ENCODE measurements at regions not wholly inside any gene's neighbourhood (a gene's known extent, or its start where the extent isn't known, plus 50 kb on each side); places are given as distances from the start of the nearest gene placed in this dataset.

GRCh38 chr5:98603456-98603855, 170.0 kb upstream of the RGMB start:
- intact Hi-C loops (cut with DNase I; ENCODE audit: low total_unique reads) = no loop called here
- DNase-seq = no peak
- H3K4me3 ChIP-seq = no peak overlapping the region

DNA sequence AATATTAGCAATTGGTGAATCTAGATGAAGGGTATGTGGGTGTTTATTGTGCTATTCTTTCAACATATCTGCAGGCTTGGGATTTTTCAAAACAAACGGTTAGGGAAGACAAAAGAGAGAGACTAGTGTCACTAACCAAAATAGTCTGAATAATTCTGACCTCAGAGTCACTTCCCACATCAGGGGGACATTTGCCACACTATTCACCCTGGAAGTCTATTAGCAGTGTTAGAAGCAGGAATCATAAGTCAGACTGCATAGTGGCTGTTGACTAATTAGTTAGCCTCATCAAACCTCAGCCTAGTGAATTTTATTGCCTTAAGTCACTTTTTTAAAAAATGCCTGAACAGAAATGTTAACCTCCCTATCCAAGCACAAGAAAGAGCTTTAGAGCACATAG, 169.2 kb upstream of the RGMB start:
- Histone ChIP-seq H3K4me3 (no peak overlapping the region), H3K4me1 (no peaks in the 10 kb centered on the region), H3K27me3 (no peaks in the 10 kb centered on the region), H3K27ac (no peak overlapping the region), H3K9me3 (no peaks in the 10 kb centered on the region), H3K36me3 (no peaks in the 10 kb centered on the region)
- DNase-seq = no peak
- intact Hi-C loops (cut with DNase I; ENCODE audit: low total_unique reads) = no loop called here
- TF ChIP-seq POLR2A (IDR thresholded peaks at IDR 0.05) = no peak
- TF ChIP-seq, protein P1, sequence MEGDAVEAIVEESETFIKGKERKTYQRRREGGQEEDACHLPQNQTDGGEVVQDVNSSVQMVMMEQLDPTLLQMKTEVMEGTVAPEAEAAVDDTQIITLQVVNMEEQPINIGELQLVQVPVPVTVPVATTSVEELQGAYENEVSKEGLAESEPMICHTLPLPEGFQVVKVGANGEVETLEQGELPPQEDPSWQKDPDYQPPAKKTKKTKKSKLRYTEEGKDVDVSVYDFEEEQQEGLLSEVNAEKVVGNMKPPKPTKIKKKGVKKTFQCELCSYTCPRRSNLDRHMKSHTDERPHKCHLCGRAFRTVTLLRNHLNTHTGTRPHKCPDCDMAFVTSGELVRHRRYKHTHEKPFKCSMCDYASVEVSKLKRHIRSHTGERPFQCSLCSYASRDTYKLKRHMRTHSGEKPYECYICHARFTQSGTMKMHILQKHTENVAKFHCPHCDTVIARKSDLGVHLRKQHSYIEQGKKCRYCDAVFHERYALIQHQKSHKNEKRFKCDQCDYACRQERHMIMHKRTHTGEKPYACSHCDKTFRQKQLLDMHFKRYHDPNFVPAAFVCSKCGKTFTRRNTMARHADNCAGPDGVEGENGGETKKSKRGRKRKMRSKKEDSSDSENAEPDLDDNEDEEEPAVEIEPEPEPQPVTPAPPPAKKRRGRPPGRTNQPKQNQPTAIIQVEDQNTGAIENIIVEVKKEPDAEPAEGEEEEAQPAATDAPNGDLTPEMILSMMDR (IDR thresholded peaks at IDR 0.05) = no peak

More at GRCh38 chr5:98603456-98603855, 170.0 kb upstream of the RGMB start:
- no peaks in the 10 kb centered on the region for H3K36me3 ChIP-seq
- no peaks in the 10 kb centered on the region for H3K9me3 ChIP-seq
- H3K27me3 ChIP-seq = no peaks in the 10 kb centered on the region
- no peak overlapping the region for H3K27ac ChIP-seq
- TF ChIP-seq, protein P1 (IDR thresholded peaks at IDR 0.05) = no peak
- TF ChIP-seq POLR2A (IDR thresholded peaks at IDR 0.05) = no peak
- H3K4me1 ChIP-seq = no peaks in the 10 kb centered on the region

GRCh38 chr5:98604721-98605425, 168.6 kb upstream of the RGMB start:
- H3K4me3 ChIP-seq = no peak overlapping the region
- H3K4me1 ChIP-seq = no peaks in the 10 kb centered on the region
- DNase-seq = no peak
- no peak overlapping the region for H3K27ac ChIP-seq
- H3K9me3 ChIP-seq = no peaks in the 10 kb centered on the region
- intact Hi-C loops (cut with DNase I; ENCODE audit: low total_unique reads) = no loop called here
- no peaks in the 10 kb centered on the region for H3K36me3 ChIP-seq
- no peaks in the 10 kb centered on the region for H3K27me3 ChIP-seq
- TF ChIP-seq, protein P1 (IDR thresholded peaks at IDR 0.05) = no peak
- TF ChIP-seq POLR2A (IDR thresholded peaks at IDR 0.05) = no peak

- no peaks in the 10 kb centered on the region for H3K36me3 ChIP-seq
- TF ChIP-seq, protein P1 (IDR thresholded peaks at IDR 0.05) = no peak
- no peak for TF ChIP-seq POLR2A (IDR thresholded peaks at IDR 0.05)
- no peak overlapping the region for H3K4me3 ChIP-seq
- H3K27ac ChIP-seq = no peak overlapping the region
- no peaks in the 10 kb centered on the region for H3K4me1 ChIP-seq
- intact Hi-C loops (cut with DNase I; ENCODE audit: low total_unique reads) = no loop called here
- no peaks in the 10 kb centered on the region for H3K27me3 ChIP-seq
- no peaks in the 10 kb centered on the region for H3K9me3 ChIP-seq
- DNase-seq = no peak
Observed at GRCh38 chr5:98605426-98605825, 168.0 kb upstream of the RGMB start.

- Histone ChIP-seq H3K9me3 (no peaks in the 10 kb centered on the region), H3K27me3 (no peaks in the 10 kb centered on the region), H3K4me3 (no peak overlapping the region), H3K36me3 (no peaks in the 10 kb centered on the region), H3K4me1 (no peaks in the 10 kb centered on the region), H3K27ac (no peak overlapping the region)
- intact Hi-C loops (cut with DNase I; ENCODE audit: low total_unique reads) = no loop called here
- TF ChIP-seq, protein P1 (IDR thresholded peaks at IDR 0.05) = no peak
- no peak for TF ChIP-seq POLR2A (IDR thresholded peaks at IDR 0.05)
- DNase-seq = no peak
Observed at GRCh38 chr5:98606961-98607360, 166.5 kb upstream of the RGMB start.

Measured in uterus (tissue), 3 donors.